ENCODE measurements at regions not wholly inside any gene's neighbourhood (a gene's known extent, or its start where the extent isn't known, plus 50 kb on each side); places are given as distances from the start of the nearest gene placed in this dataset.
"Not testable (repeated sequence)": the region's sequence is repeated elsewhere in the genome, so short reads cannot be mapped to it uniquely, and the experiment has no call there.

- no peak for DNase-seq
These were observed 90.2 kb upstream of the NUPR2 start for GRCh38 chr7:56206420-56206819.

GRCh38 chr7:56199639-56200038, 83.4 kb upstream of the NUPR2 start:
- DNase-seq = no peak

- DNase-seq = not testable (repeated sequence)
These were observed 80.0 kb upstream of the NUPR2 start for GRCh38 chr7:56196195-56196594.

GRCh38 chr7:56188823-56189346, 72.7 kb upstream of the NUPR2 start:
- no peak for DNase-seq

- DNase-seq = no peak
These were observed 72.2 kb upstream of the NUPR2 start for GRCh38 chr7:56188376-56188775.

- DNase-seq = no peak
These were observed 64.8 kb upstream of the NUPR2 start for GRCh38 chr7:56181010-56181409.

- no peak for DNase-seq
These were observed 59.6 kb upstream of the NUPR2 start for GRCh38 chr7:56175771-56176170.

- DNase-seq = no peak
These were observed 58.9 kb upstream of the NUPR2 start for GRCh38 chr7:56174875-56175760.

GRCh38 chr7:56174346-56174874, 58.2 kb upstream of the NUPR2 start:
- DNase-seq = no peak

All from CD4-positive, alpha-beta T cell treated with Interferon alpha-2 for 1 hour (primary cell).